EH (cell line): ENCODE measurements at regions not wholly inside any gene's neighbourhood (a gene's known extent, or its start where the extent isn't known, plus 50 kb on each side); places are given as distances from the start of the nearest gene placed in this dataset.

Source experiments
- DNase-seq: peaks from one replicate; pipeline ENCODE4 v3.0.0-alpha.2; 2015; ENCODE audit warnings: low read depth

DNA sequence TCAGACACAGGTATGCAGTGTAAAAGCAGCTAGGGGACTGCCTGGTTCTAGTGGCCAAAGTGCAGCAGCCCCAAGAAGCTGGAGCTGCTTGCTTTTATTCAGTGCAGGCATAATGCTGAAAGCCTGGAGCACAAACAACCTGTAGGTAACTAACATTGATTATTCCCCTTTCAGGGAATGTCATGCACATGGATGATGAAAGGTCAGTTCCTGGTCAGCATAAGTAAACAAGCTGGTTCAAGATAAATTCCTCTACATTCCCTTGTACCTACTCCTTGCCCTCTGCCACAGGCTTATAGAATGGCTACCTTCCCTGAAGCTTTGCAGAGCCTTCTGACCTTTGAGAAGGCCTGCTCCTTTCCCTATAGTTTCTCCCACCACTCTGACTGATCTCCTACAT, 1318.5 kb upstream of the ADGRL3 start:
- DNase-seq: no peak

DNA sequence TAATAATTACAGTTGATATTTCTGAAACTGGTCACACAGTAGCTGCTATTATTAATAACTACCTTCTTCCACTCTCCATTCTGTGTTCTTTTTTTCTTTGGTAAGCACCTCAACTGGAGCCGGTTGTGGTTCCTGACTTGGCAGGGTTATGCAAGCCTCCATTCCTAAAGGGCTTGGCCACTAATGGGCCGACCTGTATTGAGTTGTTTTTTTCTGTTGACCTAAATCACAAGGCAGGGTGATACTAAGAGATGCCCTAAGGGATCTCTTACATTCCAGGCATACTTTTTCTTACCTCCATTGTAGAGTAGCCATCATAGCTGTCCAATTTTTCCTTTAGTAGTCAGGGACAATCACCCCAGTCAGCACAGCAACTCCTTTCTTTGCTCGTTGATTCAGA, 1295.8 kb upstream of the ADGRL3 start:
- no peak for DNase-seq

- no peak for DNase-seq
These were observed 1279.7 kb upstream of the ADGRL3 start for GRCh38 chr4:59920416-59920815.

DNA sequence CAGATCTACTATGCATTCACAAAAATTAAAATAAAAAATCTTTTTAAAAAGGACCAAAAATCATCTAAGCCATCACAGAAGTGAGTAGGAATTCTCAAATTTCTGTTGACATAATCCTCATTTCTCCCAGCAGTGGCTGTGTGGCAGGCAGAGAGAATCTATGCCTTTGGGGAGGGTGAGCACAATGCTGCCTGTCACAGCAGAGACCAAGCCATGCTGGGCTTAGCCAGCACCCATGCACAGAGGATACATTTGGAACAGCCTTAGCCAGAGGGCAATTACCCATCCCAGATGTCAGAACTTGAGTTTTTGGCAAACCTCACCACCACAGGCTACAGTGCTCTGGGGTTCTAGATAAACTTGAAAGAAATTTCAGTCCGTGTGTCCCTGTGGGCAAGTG, 1274.8 kb upstream of the ADGRL3 start:
- no peak for DNase-seq

- no peak for DNase-seq
These were observed 1263.6 kb upstream of the ADGRL3 start for GRCh38 chr4:59936566-59936965.

- DNase-seq: no peak
These were observed 1262.0 kb upstream of the ADGRL3 start for GRCh38 chr4:59938166-59938565.

DNA sequence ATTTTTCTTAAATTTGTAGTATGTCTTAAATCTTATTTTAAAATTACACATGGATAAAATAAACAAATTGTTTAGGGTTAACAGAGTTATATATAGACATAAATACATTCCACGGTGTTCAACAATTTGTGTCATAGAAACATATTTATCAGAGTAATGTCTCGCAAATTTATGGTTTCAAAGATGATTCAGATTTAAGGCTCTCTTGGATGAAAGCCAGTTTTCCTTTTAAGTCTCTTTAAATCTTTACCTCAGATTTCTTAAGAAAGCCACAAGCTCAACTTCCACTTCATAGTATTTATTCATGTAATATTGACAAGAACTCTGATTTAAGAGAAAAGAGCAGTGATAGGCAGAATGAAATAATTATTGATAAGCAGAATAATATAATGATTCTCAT, 1254.8 kb upstream of the ADGRL3 start:
- no peak for DNase-seq

- no peak for DNase-seq
These were observed 1254.4 kb upstream of the ADGRL3 start for GRCh38 chr4:59945716-59946115.

DNA sequence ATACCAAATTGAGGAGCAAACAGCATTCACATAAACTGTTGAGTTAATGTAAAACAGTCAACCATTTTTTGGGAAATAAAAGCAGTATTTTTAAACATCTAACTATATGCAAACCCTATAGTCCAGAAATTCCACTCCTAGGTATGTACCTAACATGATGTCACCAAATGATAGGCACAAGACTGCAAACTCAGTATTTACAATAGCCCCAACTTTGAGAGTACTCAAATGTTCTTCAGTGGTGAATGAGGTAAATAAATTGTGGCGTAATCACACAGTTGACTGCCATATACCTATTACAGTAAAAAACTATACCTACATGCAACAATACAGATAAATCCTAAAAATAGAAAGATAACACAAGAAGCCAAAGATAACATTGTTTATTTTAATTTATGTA, 1243.8 kb upstream of the ADGRL3 start:
- DNase-seq: no peak

GRCh38 chr4:59960143-59960542, 1240.0 kb upstream of the ADGRL3 start:
- no peak for DNase-seq

DNA sequence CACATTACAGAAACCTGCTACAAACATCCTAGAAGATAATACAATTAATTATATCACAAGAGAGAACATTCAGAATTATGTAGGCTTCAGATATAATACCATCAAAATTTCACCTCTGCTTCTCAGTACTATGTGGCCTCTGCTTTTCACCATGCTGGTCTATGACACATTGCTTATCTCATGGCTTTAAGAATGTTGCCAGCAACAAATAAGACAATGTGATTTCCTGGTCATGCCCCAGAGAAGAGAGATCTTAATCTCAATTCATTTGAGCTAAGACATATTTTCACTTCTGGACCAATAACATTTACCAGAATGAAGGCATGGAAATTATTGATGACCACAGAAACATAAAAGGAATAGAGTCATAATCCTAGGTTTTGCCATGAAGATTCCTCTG, 1233.4 kb upstream of the ADGRL3 start:
- DNase-seq: no peak

DNA sequence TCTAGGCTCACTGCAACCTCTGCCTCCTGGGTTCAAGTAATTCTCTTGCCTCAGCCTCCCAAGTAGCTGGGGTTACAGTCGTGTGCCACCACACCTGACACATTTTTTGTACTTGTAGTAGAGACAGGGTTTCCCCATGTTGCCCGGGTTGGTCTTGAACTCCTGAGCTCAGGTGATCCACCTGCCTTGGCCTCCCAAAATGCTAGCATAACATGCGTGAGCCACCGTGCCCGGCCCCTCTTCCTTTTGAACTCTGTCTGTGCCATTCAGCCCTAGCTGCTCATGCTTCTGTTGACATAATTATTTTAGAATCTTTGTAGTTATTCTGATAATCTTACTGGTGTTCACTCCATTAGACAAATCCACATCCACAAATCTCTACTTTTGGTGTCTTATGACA, 1231.3 kb upstream of the ADGRL3 start:
- DNase-seq: no peak

DNA sequence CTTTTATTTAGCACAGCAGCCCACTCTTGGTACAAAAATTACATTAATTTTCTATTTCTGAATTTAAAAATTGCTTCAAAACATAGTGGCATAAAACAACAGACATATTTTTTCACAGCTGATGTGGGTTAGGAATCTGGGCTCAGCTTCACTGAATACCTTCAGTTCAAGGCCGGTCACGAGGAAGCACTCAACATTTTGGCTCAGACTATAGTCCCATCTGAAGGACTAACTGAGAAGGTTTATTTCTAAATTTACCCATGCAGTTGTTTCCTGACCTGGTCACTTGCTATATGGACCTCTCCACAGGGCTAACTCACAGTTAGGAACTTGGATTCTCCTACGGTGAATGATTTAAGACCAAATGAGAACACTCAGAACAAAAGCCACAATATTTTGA, 1230.2 kb upstream of the ADGRL3 start:
- DNase-seq: no peak

DNA sequence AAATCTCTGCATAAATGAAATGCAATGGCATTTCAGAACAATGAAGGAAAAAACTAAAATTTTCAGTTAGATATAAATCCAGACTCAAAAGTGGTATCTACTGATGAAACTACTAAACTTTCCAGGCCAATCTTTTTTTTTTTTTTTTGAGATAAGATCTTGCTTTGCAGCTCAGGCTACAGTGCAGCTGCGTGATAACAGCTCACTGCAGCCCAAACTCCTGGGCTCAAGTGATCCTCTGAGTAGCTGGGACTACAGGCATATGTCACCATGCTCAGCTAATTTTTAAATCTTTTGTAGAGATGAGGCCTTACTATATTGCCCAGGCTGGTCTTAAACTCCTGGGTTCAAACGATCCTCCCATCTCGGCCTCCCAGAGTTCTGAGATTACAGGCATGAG, 1228.2 kb upstream of the ADGRL3 start:
- no peak for DNase-seq

GRCh38 chr4:59973492-59973891, 1226.6 kb upstream of the ADGRL3 start:
- no peak for DNase-seq

GRCh38 chr4:59979061-59979460, 1221.1 kb upstream of the ADGRL3 start:
- DNase-seq: no peak

DNA sequence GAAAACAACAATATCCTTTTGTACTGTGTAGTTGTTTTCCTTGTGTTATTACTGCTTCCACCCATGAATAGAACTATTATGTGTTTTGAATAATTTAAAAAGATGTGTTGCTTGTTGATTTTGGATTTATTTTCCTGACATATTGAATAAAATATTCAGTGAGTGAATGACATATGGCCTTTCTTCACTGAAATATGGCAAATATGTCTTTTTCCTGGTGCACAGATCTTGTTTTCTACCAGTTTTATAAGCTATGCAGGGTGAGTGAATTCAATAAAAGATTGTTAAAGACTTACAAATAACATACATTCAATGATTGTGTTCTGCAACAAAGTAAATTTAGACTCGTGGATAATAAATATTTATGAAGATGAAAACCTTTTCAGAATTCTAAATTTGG, 1216.3 kb upstream of the ADGRL3 start:
- DNase-seq: no peak

DNA sequence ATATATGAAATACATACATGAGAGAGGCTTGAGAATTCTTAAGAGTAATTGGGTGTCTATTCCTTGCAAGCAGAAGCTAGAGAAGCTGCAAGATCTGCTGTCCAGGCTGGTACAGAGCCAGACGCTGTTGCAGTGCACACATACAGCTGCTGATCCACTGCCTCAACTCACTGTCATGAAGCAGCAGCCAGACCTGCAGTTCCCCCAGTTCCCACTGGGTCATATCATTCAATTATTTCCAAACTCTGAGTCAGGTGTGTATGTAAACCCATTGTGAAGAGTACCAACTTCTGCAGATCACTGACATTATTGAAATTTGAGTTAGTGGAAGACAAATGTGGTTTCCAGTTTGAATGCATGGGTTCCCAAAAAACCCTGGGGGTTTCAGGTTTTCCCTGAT, 1212.8 kb upstream of the ADGRL3 start:
- DNase-seq: no peak

DNA sequence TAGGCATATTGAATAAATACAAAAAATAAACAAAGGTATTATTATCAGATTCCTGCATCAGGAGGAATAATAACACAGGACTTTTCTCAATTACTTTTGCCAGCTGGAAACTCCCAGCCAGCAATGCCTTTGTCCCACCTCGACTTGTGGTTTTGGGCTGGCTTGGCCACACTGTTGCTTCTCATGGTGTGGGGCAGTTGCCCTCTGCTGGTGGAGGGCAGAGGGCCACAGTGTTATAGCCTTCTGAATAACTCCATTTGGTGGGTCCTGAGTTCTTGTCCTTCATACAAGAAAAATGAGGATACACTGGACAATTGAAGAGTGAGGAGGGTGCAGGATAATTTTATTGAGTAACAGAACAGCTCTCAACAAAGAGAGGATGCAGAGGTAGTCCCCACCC, 1206.0 kb upstream of the ADGRL3 start:
- no peak for DNase-seq

- no peak for DNase-seq
These were observed 1197.4 kb upstream of the ADGRL3 start for GRCh38 chr4:60002603-60003337.

DNA sequence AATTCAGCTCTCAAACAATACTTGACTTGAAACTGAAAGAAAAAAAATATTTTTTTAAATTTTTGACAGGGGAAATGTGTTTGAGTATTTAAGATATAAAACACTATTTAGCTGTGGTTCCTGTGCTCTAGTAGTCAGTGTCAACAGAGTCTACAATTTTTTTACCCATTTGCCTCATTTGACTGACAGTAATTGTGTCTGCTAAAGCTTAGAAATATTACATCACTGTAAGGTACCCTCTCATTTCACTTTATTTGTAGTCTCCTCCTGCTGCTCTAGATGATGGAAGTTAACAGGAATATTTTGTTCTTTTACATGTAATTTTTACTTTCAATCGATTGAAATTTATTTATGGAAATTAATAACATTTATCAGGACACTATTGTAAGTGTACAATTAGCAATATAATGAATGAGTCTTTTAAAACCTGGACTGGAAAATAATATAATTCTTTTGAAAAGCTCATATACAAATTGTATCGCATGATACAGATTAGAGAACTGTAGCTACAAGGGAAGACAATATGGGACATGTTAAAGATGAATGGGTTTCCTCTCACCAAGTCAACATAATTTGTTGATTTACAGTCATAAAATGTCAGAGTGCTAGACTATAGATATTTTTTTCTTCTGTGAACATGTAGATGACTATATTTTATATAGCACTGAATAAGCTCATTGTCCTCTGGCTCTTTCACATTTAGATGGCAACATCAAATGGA, 1186.5 kb upstream of the ADGRL3 start:
- no peak for DNase-seq

GRCh38 chr4:60016971-60017370, 1183.2 kb upstream of the ADGRL3 start:
- no peak for DNase-seq

DNA sequence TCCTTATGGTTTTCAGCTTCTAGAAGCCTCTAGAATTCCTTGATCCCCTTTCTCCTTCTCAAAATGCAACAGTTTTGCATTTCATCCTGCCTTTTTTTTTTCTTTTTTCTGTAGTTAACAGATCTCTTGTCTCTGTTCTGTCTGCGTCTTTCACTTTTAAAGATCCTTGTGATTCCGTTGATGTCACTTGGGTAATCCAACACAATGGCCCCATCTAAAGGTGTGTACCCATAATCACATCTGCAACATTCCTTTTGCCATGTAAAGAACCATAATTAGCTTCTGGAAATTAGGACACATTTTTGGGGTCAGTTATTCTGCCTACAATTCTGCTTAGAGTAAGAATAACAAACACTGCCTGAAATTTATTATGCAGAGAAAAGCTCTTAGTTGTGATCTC, 1180.9 kb upstream of the ADGRL3 start:
- no peak for DNase-seq

- no peak for DNase-seq
These were observed 1180.2 kb upstream of the ADGRL3 start for GRCh38 chr4:60019946-60020345.
